ENCODE measurements at regions not wholly inside any gene's neighbourhood (a gene's known extent, or its start where the extent isn't known, plus 50 kb on each side); places are given as distances from the start of the nearest gene placed in this dataset.
A peak's percentile ranks its signal among the peaks of the same experiment; 100 is the strongest.
"Not testable (repeated sequence)": the region's sequence is repeated elsewhere in the genome, so short reads cannot be mapped to it uniquely, and the experiment has no call there.

DNA sequence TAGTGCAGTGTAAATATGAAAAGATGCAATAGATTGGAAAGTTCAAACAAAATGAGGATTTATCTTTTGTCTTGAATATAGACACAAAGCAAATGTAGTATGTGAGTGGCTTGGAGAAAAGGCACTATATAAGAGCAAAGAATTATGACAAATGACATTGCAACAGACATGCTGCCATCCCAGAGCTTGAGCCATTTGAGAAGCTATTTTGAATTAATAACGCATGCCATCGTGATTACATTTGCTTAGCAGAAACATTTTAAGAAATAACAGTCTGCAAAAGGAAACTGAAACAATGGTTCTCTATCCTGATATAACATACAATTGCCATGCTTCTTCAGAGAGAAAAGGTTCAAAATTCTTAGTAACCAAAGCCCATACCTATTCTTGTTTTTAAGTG lies 677.1 kb downstream of the ZEB2 start:
- H3K4me1 Mint-ChIP-seq (ENCODE audit: low read depth): peaks cover 9% of the 10 kb centered on the region
- no peak overlapping the region for H3K27ac Mint-ChIP-seq (ENCODE audit: unreplicated experiment)
- H3K36me3 Mint-ChIP-seq (ENCODE audit: low read depth): peaks cover 2% of the 10 kb centered on the region
- peaks cover 5% of the 10 kb centered on the region for H3K9me3 Mint-ChIP-seq (ENCODE audit: low read depth)
- no peak for DNase-seq (ENCODE audit: low spot score)
- no peak overlapping the region for H3K4me3 Mint-ChIP-seq (ENCODE audit: unreplicated experiment)
- no peaks in the 10 kb centered on the region for H3K27me3 Mint-ChIP-seq (ENCODE audit: low read depth)
- TF ChIP-seq, protein P1, sequence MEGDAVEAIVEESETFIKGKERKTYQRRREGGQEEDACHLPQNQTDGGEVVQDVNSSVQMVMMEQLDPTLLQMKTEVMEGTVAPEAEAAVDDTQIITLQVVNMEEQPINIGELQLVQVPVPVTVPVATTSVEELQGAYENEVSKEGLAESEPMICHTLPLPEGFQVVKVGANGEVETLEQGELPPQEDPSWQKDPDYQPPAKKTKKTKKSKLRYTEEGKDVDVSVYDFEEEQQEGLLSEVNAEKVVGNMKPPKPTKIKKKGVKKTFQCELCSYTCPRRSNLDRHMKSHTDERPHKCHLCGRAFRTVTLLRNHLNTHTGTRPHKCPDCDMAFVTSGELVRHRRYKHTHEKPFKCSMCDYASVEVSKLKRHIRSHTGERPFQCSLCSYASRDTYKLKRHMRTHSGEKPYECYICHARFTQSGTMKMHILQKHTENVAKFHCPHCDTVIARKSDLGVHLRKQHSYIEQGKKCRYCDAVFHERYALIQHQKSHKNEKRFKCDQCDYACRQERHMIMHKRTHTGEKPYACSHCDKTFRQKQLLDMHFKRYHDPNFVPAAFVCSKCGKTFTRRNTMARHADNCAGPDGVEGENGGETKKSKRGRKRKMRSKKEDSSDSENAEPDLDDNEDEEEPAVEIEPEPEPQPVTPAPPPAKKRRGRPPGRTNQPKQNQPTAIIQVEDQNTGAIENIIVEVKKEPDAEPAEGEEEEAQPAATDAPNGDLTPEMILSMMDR (IDR thresholded peaks at IDR 0.05): no peak

DNA sequence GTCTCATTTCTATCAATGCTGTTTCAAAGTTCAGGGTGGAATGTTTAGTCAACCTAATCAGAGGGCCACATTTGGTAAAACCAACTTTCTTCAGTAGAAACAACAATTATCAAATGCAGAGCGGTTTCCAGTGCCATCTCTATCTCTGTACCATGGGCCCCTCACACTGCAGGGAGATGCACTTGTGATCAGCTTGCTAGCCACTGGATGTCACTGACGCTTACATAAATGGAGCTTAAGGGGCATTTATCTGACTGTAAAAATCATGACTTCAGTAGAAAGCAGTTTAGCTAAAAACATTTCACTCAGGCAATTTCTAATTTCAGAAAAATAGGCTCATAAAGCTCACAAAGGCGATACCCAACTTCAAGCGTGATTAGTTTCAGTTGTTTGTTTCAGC lies 678.0 kb downstream of the ZEB2 start:
- DNase-seq (ENCODE audit: low spot score): no peak
- peaks cover 4% of the 10 kb centered on the region for H3K4me1 Mint-ChIP-seq (ENCODE audit: low read depth)
- H3K36me3 Mint-ChIP-seq (ENCODE audit: low read depth): peaks cover 1% of the 10 kb centered on the region
- H3K27me3 Mint-ChIP-seq (ENCODE audit: low read depth): no peaks in the 10 kb centered on the region
- H3K4me3 Mint-ChIP-seq (ENCODE audit: unreplicated experiment): no peak overlapping the region
- TF ChIP-seq, protein P1 (IDR thresholded peaks at IDR 0.05): peak; percentile 51
- no peak overlapping the region for H3K27ac Mint-ChIP-seq (ENCODE audit: unreplicated experiment)
- H3K9me3 Mint-ChIP-seq (ENCODE audit: low read depth): peaks cover 5% of the 10 kb centered on the region

GRCh38 chr2:143840601-143841000 lies 679.3 kb downstream of the ZEB2 start:
- peaks cover 7% of the 10 kb centered on the region for H3K9me3 Mint-ChIP-seq (ENCODE audit: low read depth)
- H3K4me1 Mint-ChIP-seq (ENCODE audit: low read depth): peaks cover 4% of the 10 kb centered on the region
- DNase-seq (ENCODE audit: low spot score): no peak
- H3K27ac Mint-ChIP-seq (ENCODE audit: unreplicated experiment): no peak overlapping the region
- H3K4me3 Mint-ChIP-seq (ENCODE audit: unreplicated experiment): no peak overlapping the region
- no peaks in the 10 kb centered on the region for H3K36me3 Mint-ChIP-seq (ENCODE audit: low read depth)
- TF ChIP-seq, protein P1 (IDR thresholded peaks at IDR 0.05): no peak
- H3K27me3 Mint-ChIP-seq (ENCODE audit: low read depth): no peaks in the 10 kb centered on the region

GRCh38 chr2:143840194-143840593 lies 679.7 kb downstream of the ZEB2 start:
- Mint-ChIP-seq H3K36me3 (ENCODE audit: low read depth) (no peaks in the 10 kb centered on the region), H3K9me3 (ENCODE audit: low read depth) (peaks cover 7% of the 10 kb centered on the region), H3K27me3 (ENCODE audit: low read depth) (no peaks in the 10 kb centered on the region), H3K4me3 (ENCODE audit: unreplicated experiment) (no peak overlapping the region), H3K27ac (ENCODE audit: unreplicated experiment) (no peak overlapping the region), H3K4me1 (ENCODE audit: low read depth) (peaks cover 4% of the 10 kb centered on the region)
- no peak for DNase-seq (ENCODE audit: low spot score)
- TF ChIP-seq, protein P1 (IDR thresholded peaks at IDR 0.05): no peak

DNA sequence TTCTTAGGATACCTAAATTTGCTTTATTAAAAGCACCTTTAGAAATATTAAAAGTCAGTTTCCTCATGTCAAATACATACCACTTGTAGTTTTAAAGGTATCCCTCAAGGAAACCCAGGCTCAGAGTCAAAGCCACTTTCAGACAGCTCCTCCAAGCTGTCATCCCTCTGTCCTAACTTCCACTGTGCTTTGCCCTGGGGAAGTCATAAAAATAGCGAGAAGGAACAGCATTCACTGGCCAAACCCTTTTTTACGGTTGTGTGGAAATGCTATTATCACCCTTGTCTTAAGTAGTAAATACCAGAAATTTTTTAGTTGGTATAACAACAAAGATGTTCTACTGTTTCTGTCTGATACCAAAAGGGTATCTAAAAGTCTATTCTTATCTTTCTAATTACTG lies 680.5 kb downstream of the ZEB2 start:
- no peaks in the 10 kb centered on the region for H3K36me3 Mint-ChIP-seq (ENCODE audit: low read depth)
- H3K4me1 Mint-ChIP-seq (ENCODE audit: low read depth): peaks cover 4% of the 10 kb centered on the region
- no peak overlapping the region for H3K27ac Mint-ChIP-seq (ENCODE audit: unreplicated experiment)

DNA sequence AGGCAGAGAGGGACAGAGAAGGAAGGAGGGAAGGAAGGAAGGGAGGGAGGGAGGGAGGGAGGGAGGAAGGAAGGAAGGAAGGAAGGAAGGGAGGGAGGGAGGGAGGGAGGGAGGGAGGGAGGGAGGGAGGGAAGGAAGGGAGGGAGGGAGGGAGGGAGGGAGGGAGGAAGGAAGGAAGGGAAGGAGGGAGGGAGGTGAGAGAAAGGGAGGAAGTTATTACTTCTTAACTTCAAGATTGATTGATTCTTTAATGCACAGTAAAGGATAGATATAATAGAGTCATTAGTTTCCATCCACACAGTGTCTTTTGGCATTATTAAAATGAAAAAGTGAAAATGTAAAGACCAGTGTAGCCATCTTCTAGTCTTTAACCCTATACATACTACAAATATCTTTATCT lies 682.9 kb downstream of the ZEB2 start:
- H3K9me3 Mint-ChIP-seq (ENCODE audit: low read depth); H3K27ac Mint-ChIP-seq (ENCODE audit: unreplicated experiment); DNase-seq (ENCODE audit: low spot score); H3K36me3 Mint-ChIP-seq (ENCODE audit: low read depth); H3K27me3 Mint-ChIP-seq (ENCODE audit: low read depth); H3K4me1 Mint-ChIP-seq (ENCODE audit: low read depth); H3K4me3 Mint-ChIP-seq (ENCODE audit: unreplicated experiment): not testable (repeated sequence)

More for the DNA sequence above, 680.5 kb downstream of the ZEB2 start:
- TF ChIP-seq, protein P1 (IDR thresholded peaks at IDR 0.05): no peak
- H3K4me3 Mint-ChIP-seq (ENCODE audit: unreplicated experiment): no peak overlapping the region
- peaks cover 7% of the 10 kb centered on the region for H3K9me3 Mint-ChIP-seq (ENCODE audit: low read depth)
- DNase-seq (ENCODE audit: low spot score): no peak
- no peaks in the 10 kb centered on the region for H3K27me3 Mint-ChIP-seq (ENCODE audit: low read depth)

Data from chondrocyte (in vitro differentiated cells).